AG04449 (cell line): ENCODE measurements at regions not wholly inside any gene's neighbourhood (a gene's known extent, or its start where the extent isn't known, plus 50 kb on each side); places are given as distances from the start of the nearest gene placed in this dataset.

Experiments
- CTCF ChIA-PET: fragments of 350-600 bp; formaldehyde crosslinking; extraction: SDS; loops from one replicate; lab custom pipeline; 2021; ENCODE audit warnings: antibody characterized with exemption; lab: Yijun Ruan, JAX
- POLR2A ChIA-PET: fragments of 400-600, 350-600 bp; formaldehyde crosslinking; extraction: SDS; loops from one replicate; lab custom pipeline; 2020; ENCODE audit warnings: antibody characterized with exemption, inconsistent platforms; lab: Yijun Ruan, JAX
- DNase-seq: peaks from one replicate; pipeline ENCODE4 v3.0.0-alpha.2; 2010; ENCODE audit warnings: low read depth, low spot score
- H3K4me3 ChIP-seq: 2 replicates; pipeline ENCODE4 v1.5.1; 2011; ENCODE audit warnings: low read depth, mild to moderate bottlenecking, control low read depth, low read length
- TF ChIP-seq, protein P1 (sequence below): IDR thresholded peaks from one replicate; pipeline ENCODE4 v1.5.1; 2011; ENCODE audit warnings: mild to moderate bottlenecking, moderate library complexity, low read length, control low read depth, inconsistent platforms; ENCODE audit not compliant: insufficient read depth; ENCODE audit errors: missing control alignments

DNA sequence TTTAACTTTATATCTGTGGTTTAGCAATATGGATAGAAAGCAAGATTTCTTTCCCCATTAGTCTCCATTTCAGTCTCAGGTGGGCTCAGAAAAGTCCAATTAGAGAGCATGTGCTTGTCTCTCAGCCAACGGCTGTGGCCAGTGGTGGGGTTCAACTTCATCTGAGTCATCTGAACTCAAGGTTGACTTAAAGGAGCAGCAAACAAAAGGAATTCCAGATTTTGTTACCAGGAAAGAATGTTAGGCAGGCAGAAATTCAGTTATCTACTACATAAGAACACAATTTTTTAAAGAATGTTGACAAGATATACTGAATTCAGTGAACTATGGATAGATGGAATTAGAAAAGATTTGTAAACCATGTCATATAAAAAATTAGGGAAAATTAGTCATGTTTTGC is 784.1 kb downstream of the MAT2B start:
- H3K4me3 ChIP-seq, result no peak overlapping the region
- TF ChIP-seq, protein P1, sequence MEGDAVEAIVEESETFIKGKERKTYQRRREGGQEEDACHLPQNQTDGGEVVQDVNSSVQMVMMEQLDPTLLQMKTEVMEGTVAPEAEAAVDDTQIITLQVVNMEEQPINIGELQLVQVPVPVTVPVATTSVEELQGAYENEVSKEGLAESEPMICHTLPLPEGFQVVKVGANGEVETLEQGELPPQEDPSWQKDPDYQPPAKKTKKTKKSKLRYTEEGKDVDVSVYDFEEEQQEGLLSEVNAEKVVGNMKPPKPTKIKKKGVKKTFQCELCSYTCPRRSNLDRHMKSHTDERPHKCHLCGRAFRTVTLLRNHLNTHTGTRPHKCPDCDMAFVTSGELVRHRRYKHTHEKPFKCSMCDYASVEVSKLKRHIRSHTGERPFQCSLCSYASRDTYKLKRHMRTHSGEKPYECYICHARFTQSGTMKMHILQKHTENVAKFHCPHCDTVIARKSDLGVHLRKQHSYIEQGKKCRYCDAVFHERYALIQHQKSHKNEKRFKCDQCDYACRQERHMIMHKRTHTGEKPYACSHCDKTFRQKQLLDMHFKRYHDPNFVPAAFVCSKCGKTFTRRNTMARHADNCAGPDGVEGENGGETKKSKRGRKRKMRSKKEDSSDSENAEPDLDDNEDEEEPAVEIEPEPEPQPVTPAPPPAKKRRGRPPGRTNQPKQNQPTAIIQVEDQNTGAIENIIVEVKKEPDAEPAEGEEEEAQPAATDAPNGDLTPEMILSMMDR, result no peak
- no peak for DNase-seq
- POLR2A ChIA-PET, result no interaction called here
- CTCF ChIA-PET, result no interaction called here

DNA sequence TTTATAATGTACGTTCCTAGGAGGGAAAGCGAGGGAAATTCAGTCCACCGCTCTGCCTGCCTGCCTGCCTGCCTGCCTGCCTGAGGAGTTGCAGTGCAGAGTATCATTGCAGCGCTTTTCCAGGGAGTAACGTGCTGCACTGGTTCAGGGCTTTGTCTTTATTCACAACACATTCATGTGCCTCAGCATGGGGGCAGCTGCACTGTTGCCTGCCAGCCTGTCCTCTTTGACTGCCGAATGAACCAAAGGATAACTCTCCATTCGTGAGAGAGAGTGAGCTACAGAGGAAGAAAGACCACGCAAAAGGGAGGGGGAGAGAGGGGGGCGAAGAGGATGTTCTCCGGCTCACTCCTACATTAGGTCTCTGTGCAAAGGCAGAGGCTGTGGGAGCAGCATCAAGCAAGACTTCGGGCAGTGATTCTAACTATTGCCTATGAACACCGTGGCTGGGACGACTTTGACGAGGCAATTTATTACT is 791.2 kb downstream of the MAT2B start:
- no peak for DNase-seq
- CTCF ChIA-PET, result no interaction called here
- peak overlapping the region; percentile 36 for H3K4me3 ChIP-seq
- POLR2A ChIA-PET, result no interaction called here
- TF ChIP-seq, protein P1, result no peak

DNA sequence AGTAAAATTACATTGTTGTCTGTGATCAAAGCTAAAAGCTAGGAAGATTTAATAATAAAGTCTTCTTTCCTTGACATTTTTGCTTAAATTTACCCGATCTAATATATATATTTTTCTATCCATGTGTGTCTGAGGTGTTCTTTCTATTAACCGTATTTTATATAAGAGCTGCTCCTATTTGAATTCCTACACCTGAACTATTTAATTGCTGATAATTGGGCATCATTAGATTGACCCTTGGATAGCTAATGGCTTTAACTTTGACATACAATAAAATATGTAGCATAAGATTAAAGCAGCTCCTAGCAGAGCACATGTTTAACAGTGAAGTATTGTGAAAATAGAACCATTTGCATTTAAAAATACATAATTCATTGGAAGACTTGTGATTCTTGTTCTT is 792.7 kb downstream of the MAT2B start:
- ChIA-PET CTCF (no interaction called here), POLR2A (no interaction called here)
- TF ChIP-seq, protein P1, result no peak
- H3K4me3 ChIP-seq, result no peak overlapping the region
- no peak for DNase-seq

DNA sequence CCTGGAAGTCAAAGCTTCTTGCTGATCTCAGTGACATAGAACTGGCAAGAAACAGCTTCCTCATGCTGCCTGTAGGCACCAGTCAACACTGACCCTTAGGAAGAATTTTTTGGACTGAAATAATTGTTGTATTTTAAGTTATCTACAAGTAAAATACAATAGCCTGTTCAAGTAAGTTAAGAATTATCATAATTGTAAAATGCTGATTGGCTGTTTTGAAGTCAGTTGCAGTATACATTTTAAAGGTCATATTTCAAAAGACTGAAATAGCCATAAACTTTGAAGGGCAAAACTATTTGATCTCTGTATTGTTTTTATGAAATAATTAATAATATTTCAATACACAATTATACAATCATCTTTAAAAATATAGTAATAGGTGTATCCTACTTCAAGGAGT is 794.9 kb downstream of the MAT2B start:
- DNase-seq, result no peak
- TF ChIP-seq, protein P1, result no peak
- no peak overlapping the region for H3K4me3 ChIP-seq
- CTCF ChIA-PET, result no interaction called here
- POLR2A ChIA-PET, result no interaction called here

DNA sequence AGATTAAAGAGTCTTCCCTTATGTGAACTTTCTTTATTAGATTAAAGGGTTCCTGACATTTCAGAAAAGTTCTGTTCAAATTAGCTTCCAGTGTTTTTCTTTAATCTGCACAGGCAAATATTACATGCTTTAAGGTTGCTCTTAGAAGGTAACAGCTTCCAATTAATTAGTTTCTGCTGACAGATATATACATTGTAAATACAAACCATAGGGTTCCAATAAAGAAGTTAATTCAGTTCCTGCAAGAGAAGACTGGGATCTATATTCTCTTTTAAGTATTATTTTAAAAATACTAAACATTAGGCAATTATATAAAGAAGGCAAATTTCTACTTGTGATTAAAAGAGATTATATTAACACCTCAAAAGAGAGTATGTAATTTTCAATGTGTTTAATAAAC is 795.7 kb downstream of the MAT2B start:
- TF ChIP-seq, protein P1, result no peak
- CTCF ChIA-PET, result no interaction called here
- POLR2A ChIA-PET, result no interaction called here
- H3K4me3 ChIP-seq, result no peak overlapping the region
- DNase-seq, result no peak

DNA sequence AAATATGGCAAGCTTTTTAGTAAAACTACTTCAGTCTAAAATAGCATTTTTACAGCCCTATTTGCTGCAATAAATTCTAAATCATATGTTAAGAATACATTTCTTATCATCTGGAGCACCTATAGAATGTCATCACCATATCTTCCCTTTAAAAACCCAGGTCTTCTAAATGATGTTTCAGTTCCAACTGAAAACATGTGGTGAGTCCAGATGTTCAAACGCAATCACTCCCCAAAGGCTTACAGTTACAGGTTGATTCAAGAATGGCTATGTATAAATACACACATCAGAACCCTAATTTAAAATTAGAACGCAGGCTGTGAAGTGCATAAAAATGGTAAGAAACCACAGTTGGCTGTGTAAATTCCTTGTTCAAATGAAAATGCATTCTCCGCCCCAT is 796.3 kb downstream of the MAT2B start:
- H3K4me3 ChIP-seq, result no peak overlapping the region
- POLR2A ChIA-PET, result no interaction called here
- CTCF ChIA-PET, result no interaction called here
- DNase-seq, result no peak
- TF ChIP-seq, protein P1, result no peak
